ENCODE measurements at regions not wholly inside any gene's neighbourhood (a gene's known extent, or its start where the extent isn't known, plus 50 kb on each side); places are given as distances from the start of the nearest gene placed in this dataset.

- no peak for TF ChIP-seq CTCF (IDR thresholded peaks at IDR 0.05)
- TF ChIP-seq POLR2A (IDR thresholded peaks at IDR 0.05): no peak
Measured at GRCh38 chr2:120607506-120607905, 128.2 kb upstream of the GLI2 start.
